A549 (cell line): ENCODE measurements at regions not wholly inside any gene's neighbourhood (a gene's known extent, or its start where the extent isn't known, plus 50 kb on each side); places are given as distances from the start of the nearest gene placed in this dataset.

Source experiments
- ATAC-seq, 2 experiments: fragments of 200-7000 bp in 1 of 2; fragments of >200 bp in 1 of 2; cut with Nextera tagmentation in 1 of 2; cut with Tn5 transposase in 1 of 2; 3 replicates each; pipeline versions ENCODE4 v1.8.0 to v1.9.1; 2018 to 2020; ENCODE audit warnings: mild to moderate bottlenecking in 1 of 2, moderate library complexity in 1 of 2
- CTCF ChIA-PET: fragments of 300-600 bp; sonication (Branson Sonifier 250); formaldehyde crosslinking; extraction: SDS; loops from one replicate; lab custom pipeline; 2021; ENCODE audit warnings: antibody characterized with exemption, inconsistent platforms; lab: Yijun Ruan, JAX
- POLR2A ChIA-PET: fragments of 350-600 bp; formaldehyde crosslinking; extraction: SDS; loops from one replicate; lab custom pipeline; 2021; ENCODE audit warnings: antibody characterized with exemption, inconsistent platforms; lab: Yijun Ruan, JAX
- DNase-seq, 2 experiments: peaks; one replicate each; pipeline versions ENCODE4 v3.0.0 to v3.0.0-alpha.2; 2011 to 2016; ENCODE audit warnings: low read depth in 1 of 2, low spot score in 1 of 2
- FAIRE-seq: peaks from 2 replicates; lab custom pipeline; 2011; peaks lifted over from hg19 to GRCh38; lab: Jason Lieb, UNC
- H3K27ac ChIP-seq, 2 experiments: fragments of >200 bp; sonication (Bioruptor Twin); formaldehyde crosslinking; 3 replicates each; pipeline ENCODE4 v1.5.1; 2016 to 2017
- H3K4me1 ChIP-seq: fragments of >200 bp; sonication (Bioruptor Twin); formaldehyde crosslinking; 3 replicates; pipeline ENCODE4 v1.6.1; 2016
- H3K4me2 ChIP-seq: fragments of >200 bp; sonication (Bioruptor Twin); formaldehyde crosslinking; 3 replicates; pipeline ENCODE4 v1.6.1; 2016
- H3K4me3 ChIP-seq: fragments of >200 bp; sonication (Bioruptor Twin); formaldehyde crosslinking; 3 replicates; pipeline ENCODE4 v1.5.1; 2016
- H3K9me3 ChIP-seq: fragments of >200 bp; sonication (Bioruptor Twin); formaldehyde crosslinking; 3 replicates; pipeline ENCODE4 v1.6.1; 2016
- CBX8 ChIP-seq: fragments of 200-600 bp; sonication (generic); IDR thresholded peaks from 2 replicates; pipeline ENCODE4 v1.6.1; 2016
- FOSL2 ChIP-seq, 2 experiments: fragments of 450-650 bp in 1 of 2; fragments of >200 bp in 1 of 2; sonication (Bioruptor Twin) in 1 of 2; formaldehyde crosslinking; IDR thresholded peaks; 2 replicates each; pipeline versions ENCODE4 v1.5.0 to v1.6.1; 2016 to 2020; ENCODE audit warnings: mild to moderate bottlenecking in 1 of 2, moderate library complexity in 1 of 2
- GATA3 ChIP-seq: IDR thresholded peaks from 2 replicates; pipeline ENCODE4 v1.6.1; 2012; ENCODE audit warnings: borderline replicate concordance
- HDAC2 ChIP-seq: fragments of 200-600 bp; sonication (generic); IDR thresholded peaks from 2 replicates; pipeline ENCODE4 v1.6.1; 2016
- HOXA7 ChIP-seq: fragments of 250-450 bp; sonication (Bioruptor Pico); IDR thresholded peaks from 2 replicates; pipeline ENCODE4 v1.5.0; 2020; ENCODE audit warnings: mild to moderate bottlenecking, moderate library complexity
- HOXB13 ChIP-seq: fragments of 250-450 bp; sonication (Bioruptor Pico); IDR thresholded peaks from 2 replicates; pipeline ENCODE4 v1.5.0; 2020; ENCODE audit warnings: low read depth, mild to moderate bottlenecking, moderate library complexity
- JUN ChIP-seq, 2 experiments: fragments of >200 bp; sonication (Bioruptor Twin); formaldehyde crosslinking; IDR thresholded peaks; 2 replicates in 1 of 2; 3 replicates in 1 of 2; pipeline ENCODE4 v1.6.1; 2016 to 2017
- JUNB ChIP-seq: fragments of >200 bp; sonication (Bioruptor Twin); formaldehyde crosslinking; IDR thresholded peaks from 2 replicates; pipeline ENCODE4 v1.6.1; 2016
- KDM1A ChIP-seq: fragments of 200-600 bp; sonication (generic); IDR thresholded peaks from 2 replicates; pipeline ENCODE4 v1.6.1; 2016; ENCODE audit warnings: low read depth, mild to moderate bottlenecking
- KDM5A ChIP-seq: fragments of 200-600 bp; sonication (generic); IDR thresholded peaks from 2 replicates; pipeline ENCODE4 v1.6.1; 2016; ENCODE audit warnings: antibody characterized with exemption, mild to moderate bottlenecking
- MAFK ChIP-seq: fragments of 450-650 bp; IDR thresholded peaks from 2 replicates; pipeline ENCODE4 v1.6.1; 2014; ENCODE audit not compliant: partially characterized antibody
- MAZ ChIP-seq: fragments of 150-350 bp; IDR thresholded peaks from 2 replicates; pipeline ENCODE4 v1.6.1; 2014; ENCODE audit warnings: antibody characterized with exemption, low read depth, low read length, borderline replicate concordance
- RAD21 ChIP-seq, 2 experiments: fragments of >200 bp in 1 of 2; sonication (Bioruptor Twin) in 1 of 2; formaldehyde crosslinking in 1 of 2; IDR thresholded peaks in 1 of 2; conservative IDR thresholded peaks in 1 of 2; 2 replicates in 1 of 2; 3 replicates in 1 of 2; pipeline ENCODE4 v1.6.1; 2012 to 2018; ENCODE audit warnings: inconsistent platforms in 1 of 2
- RARB ChIP-seq: fragments of 250-450 bp; sonication (Bioruptor Pico); IDR thresholded peaks from 2 replicates; pipeline ENCODE4 v1.8.0; 2021; ENCODE audit warnings: mild to moderate bottlenecking, moderate library complexity
- TFCP2L1 ChIP-seq: fragments of 250-450 bp; sonication (Bioruptor Pico); IDR thresholded peaks from 2 replicates; pipeline ENCODE4 v1.5.0; 2021; ENCODE audit warnings: mild to moderate bottlenecking
- TP53 ChIP-seq: fragments of 250-450 bp; sonication (Bioruptor Pico); IDR thresholded peaks from 2 replicates; pipeline ENCODE4 v1.5.0; 2021; ENCODE audit warnings: mild to moderate bottlenecking, moderate library complexity
- WGBS: methylation state at CpG from one replicate; pipeline ENCODE4 v1.1.6; 2017; ENCODE audit errors: missing lambda C conversion rate; 5-methylcytosine and 5-hydroxymethylcytosine counted together
- TF ChIP-seq, protein P1 (sequence below): fragments of >200 bp; sonication (Bioruptor Twin); formaldehyde crosslinking; IDR thresholded peaks from 3 replicates; pipeline ENCODE4 v1.6.1; 2016
- TF ChIP-seq, protein P2 (sequence below): fragments of 250-450 bp; sonication (Bioruptor Pico); IDR thresholded peaks from 2 replicates; pipeline ENCODE4 v1.5.0; 2020; ENCODE audit warnings: low read depth, mild to moderate bottlenecking, moderate library complexity
- TF ChIP-seq, protein P3 (sequence below): fragments of 250-450 bp; sonication (Bioruptor Pico); IDR thresholded peaks from 2 replicates; pipeline ENCODE4 v1.5.0; 2021; ENCODE audit warnings: mild to moderate bottlenecking, moderate library complexity, borderline replicate concordance
- TF ChIP-seq, protein P4 (sequence below): IDR thresholded peaks from 2 replicates; pipeline ENCODE4 v1.6.1; 2012
- TF ChIP-seq, protein P5 (sequence below): fragments of 200-600 bp; sonication (generic); IDR thresholded peaks from 2 replicates; pipeline ENCODE4 v1.6.1; 2016; ENCODE audit warnings: antibody characterized with exemption, mild to moderate bottlenecking, moderate library complexity

DNA sequence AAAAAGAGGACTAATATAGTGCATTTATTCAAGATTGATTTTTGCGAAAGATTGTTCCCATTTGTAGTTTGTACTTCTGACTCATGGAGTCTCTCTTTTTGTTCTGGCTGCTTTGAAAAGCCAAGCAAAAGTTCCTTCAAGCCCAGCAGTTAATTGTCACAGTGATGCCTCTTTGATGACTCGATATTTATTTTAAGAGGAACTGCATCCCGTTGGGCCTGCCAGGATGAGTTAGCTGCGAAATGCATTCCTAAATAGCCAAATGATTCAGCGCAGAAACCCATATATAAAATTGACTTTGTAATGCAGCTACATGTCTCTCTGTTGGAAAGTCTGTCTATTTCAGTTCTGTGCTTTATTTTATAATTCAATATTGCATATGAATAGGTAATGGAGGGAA, 295.1 kb downstream of the GBA3 start:
- ATAC-seq: no peak
- Histone ChIP-seq H3K27ac (peak overlapping the region; percentile 16 to 30; a peak in 2 of 6 replicates), H3K4me2 (peak overlapping the region; percentile 44), H3K9me3 (peaks cover 3% of the 10 kb centered on the region; the same call in 1 of the 3 replicates), H3K4me1 (peaks cover 16% of the 10 kb centered on the region), H3K4me3 (no peak overlapping the region)
- DNase-seq: peak in 1 of 2 experiments; percentile 14
- FAIRE-seq: no peak
- ChIA-PET POLR2A (no interaction called here), CTCF (no interaction called here)
- WGBS: 3% methylated on average over 5 of the region's 5 CpGs
- TF ChIP-seq, protein P1, sequence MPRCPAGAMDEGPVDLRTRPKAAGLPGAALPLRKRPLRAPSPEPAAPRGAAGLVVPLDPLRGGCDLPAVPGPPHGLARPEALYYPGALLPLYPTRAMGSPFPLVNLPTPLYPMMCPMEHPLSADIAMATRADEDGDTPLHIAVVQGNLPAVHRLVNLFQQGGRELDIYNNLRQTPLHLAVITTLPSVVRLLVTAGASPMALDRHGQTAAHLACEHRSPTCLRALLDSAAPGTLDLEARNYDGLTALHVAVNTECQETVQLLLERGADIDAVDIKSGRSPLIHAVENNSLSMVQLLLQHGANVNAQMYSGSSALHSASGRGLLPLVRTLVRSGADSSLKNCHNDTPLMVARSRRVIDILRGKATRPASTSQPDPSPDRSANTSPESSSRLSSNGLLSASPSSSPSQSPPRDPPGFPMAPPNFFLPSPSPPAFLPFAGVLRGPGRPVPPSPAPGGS: no peak
- TF ChIP-seq JUN (IDR thresholded peaks at IDR 0.05) (no peak), HOXA7 (CRISPR knock-in tag) (no peak), JUNB (peak; percentile 25; the same call in 1 of the 2 replicates), MAFK (no peak), GATA3 (no peak)
- TF ChIP-seq, protein P2, sequence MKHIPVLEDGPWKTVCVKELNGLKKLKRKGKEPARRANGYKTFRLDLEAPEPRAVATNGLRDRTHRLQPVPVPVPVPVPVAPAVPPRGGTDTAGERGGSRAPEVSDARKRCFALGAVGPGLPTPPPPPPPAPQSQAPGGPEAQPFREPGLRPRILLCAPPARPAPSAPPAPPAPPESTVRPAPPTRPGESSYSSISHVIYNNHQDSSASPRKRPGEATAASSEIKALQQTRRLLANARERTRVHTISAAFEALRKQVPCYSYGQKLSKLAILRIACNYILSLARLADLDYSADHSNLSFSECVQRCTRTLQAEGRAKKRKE (CRISPR knock-in tag): no peak
- TF ChIP-seq, protein P3, sequence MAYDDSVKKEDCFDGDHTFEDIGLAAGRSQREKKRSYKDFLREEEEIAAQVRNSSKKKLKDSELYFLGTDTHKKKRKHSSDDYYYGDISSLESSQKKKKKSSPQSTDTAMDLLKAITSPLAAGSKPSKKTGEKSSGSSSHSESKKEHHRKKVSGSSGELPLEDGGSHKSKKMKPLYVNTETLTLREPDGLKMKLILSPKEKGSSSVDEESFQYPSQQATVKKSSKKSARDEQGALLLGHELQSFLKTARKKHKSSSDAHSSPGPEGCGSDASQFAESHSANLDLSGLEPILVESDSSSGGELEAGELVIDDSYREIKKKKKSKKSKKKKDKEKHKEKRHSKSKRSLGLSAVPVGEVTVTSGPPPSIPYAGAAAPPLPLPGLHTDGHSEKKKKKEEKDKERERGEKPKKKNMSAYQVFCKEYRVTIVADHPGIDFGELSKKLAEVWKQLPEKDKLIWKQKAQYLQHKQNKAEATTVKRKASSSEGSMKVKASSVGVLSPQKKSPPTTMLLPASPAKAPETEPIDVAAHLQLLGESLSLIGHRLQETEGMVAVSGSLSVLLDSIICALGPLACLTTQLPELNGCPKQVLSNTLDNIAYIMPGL (CRISPR knock-in tag): no peak

DNA sequence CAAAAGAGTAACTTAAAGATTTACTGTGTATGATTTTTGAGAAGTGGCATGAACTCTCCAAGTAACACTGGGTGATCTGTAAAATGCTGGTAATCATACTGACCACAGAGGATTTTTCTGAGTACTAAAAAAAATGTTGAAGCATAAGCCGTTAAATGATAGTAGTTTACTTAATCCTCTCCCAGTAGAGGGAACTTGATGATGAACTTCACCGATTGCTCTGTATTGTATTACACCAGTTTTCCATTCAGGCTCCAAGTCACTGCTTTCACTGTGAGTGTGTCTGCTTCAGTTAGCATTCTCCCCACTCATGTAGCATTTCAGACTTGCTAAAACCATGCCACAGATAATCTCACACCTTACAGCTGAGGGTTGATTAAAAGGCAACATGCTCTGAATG, 294.1 kb downstream of the GBA3 start:
- FAIRE-seq: no peak
- 0 out of 6 replicates have a peak overlapping the region, but pooled peaks of 1 of the 2 experiments have one; percentile 4 for H3K27ac ChIP-seq
- ChIA-PET CTCF (no interaction called here), POLR2A (no interaction called here)
- H3K4me1 ChIP-seq: peaks cover 16% of the 10 kb centered on the region
- H3K4me2 ChIP-seq: peak overlapping the region; percentile 44; the same call in 1 of the 3 replicates
- no peak for DNase-seq
- no peak for ATAC-seq
- no peak overlapping the region for H3K4me3 ChIP-seq
- WGBS: 22% methylated on average over 2 of the region's 2 CpGs
- TF ChIP-seq MAZ (no peak), KDM1A (no peak), HDAC2 (no peak), HOXB13 (CRISPR knock-in tag) (no peak), CBX8 (no peak), TP53 (CRISPR knock-in tag) (no peak), KDM5A (no peak), HOXA7 (CRISPR knock-in tag) (no peak), TFCP2L1 (CRISPR knock-in tag) (no peak), FOSL2 (IDR thresholded peaks at IDR 0.05) (no peak), FOSL2 (CRISPR knock-in tag; IDR thresholded peaks at IDR 0.05) (no peak), RARB (no peak), RAD21 (conservative IDR thresholded peaks at IDR 0.05 in 1 of 2, IDR thresholded peaks at IDR 0.05 in 1 of 2) (no peak)
- TF ChIP-seq, protein P4, sequence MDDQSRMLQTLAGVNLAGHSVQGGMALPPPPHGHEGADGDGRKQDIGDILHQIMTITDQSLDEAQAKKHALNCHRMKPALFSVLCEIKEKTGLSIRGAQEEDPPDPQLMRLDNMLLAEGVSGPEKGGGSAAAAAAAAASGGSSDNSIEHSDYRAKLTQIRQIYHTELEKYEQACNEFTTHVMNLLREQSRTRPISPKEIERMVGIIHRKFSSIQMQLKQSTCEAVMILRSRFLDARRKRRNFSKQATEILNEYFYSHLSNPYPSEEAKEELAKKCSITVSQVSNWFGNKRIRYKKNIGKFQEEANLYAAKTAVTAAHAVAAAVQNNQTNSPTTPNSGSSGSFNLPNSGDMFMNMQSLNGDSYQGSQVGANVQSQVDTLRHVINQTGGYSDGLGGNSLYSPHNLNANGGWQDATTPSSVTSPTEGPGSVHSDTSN: no peak
- TF ChIP-seq, protein P5, sequence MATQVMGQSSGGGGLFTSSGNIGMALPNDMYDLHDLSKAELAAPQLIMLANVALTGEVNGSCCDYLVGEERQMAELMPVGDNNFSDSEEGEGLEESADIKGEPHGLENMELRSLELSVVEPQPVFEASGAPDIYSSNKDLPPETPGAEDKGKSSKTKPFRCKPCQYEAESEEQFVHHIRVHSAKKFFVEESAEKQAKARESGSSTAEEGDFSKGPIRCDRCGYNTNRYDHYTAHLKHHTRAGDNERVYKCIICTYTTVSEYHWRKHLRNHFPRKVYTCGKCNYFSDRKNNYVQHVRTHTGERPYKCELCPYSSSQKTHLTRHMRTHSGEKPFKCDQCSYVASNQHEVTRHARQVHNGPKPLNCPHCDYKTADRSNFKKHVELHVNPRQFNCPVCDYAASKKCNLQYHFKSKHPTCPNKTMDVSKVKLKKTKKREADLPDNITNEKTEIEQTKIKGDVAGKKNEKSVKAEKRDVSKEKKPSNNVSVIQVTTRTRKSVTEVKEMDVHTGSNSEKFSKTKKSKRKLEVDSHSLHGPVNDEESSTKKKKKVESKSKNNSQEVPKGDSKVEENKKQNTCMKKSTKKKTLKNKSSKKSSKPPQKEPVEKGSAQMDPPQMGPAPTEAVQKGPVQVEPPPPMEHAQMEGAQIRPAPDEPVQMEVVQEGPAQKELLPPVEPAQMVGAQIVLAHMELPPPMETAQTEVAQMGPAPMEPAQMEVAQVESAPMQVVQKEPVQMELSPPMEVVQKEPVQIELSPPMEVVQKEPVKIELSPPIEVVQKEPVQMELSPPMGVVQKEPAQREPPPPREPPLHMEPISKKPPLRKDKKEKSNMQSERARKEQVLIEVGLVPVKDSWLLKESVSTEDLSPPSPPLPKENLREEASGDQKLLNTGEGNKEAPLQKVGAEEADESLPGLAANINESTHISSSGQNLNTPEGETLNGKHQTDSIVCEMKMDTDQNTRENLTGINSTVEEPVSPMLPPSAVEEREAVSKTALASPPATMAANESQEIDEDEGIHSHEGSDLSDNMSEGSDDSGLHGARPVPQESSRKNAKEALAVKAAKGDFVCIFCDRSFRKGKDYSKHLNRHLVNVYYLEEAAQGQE: no peak
- H3K9me3 ChIP-seq: peaks cover 3% of the 10 kb centered on the region; the same call in 1 of the 3 replicates
